ENCODE measurements at regions not wholly inside any gene's neighbourhood (a gene's known extent, or its start where the extent isn't known, plus 50 kb on each side); places are given as distances from the start of the nearest gene placed in this dataset.

- H2BK120ac ChIP-seq (ENCODE audit: low read depth, low read length, poor library complexity, severe bottlenecking): no peak overlapping the region
- no peak for DNase-seq
- H3K4me3 Mint-ChIP-seq: no peak overlapping the region
- H3K27ac Mint-ChIP-seq: no peak overlapping the region
- no peak overlapping the region for H2AK5ac ChIP-seq (ENCODE audit: insufficient read length, low read length)
- H2BK20ac ChIP-seq (ENCODE audit: low read depth, low read length, poor library complexity, severe bottlenecking): no peak overlapping the region
- no peak overlapping the region for H3T11ph ChIP-seq (ENCODE audit: low read length)
- H3K23me2 ChIP-seq (ENCODE audit: insufficient read length, low read depth, low read length, poor library complexity, severe bottlenecking): no peaks in the 10 kb centered on the region
- H3K23ac ChIP-seq (ENCODE audit: insufficient read length, low read depth, low read length): no peak overlapping the region
- H3K9ac ChIP-seq (ENCODE audit: extremely low read depth, insufficient read length, low read length): no peak overlapping the region
- no peak overlapping the region for H3K14ac ChIP-seq (ENCODE audit: insufficient read depth, low read length)
- no peaks in the 10 kb centered on the region for H3K27me3 ChIP-seq (ENCODE audit: insufficient read depth, low read length)
- no peak overlapping the region for H3K18ac ChIP-seq (ENCODE audit: insufficient read length, low read depth, low read length)
- no peak overlapping the region for H4K5ac ChIP-seq (ENCODE audit: insufficient read length, low read depth, low read length)
- H2BK12ac ChIP-seq (ENCODE audit: insufficient read length, low read depth, low read length): no peak overlapping the region
- H3K4me1 Mint-ChIP-seq: peaks cover 2 to 6% of the 10 kb centered on the region in 2 experiments; a peak in 2 of 4 replicates
- H3K9me3 Mint-ChIP-seq: no peaks in the 10 kb centered on the region
- H4K20me1 ChIP-seq (ENCODE audit: control insufficient read depth, insufficient read depth, insufficient read length): no peaks in the 10 kb centered on the region
- H3K4me2 ChIP-seq (ENCODE audit: insufficient read depth, insufficient read length, low read length): no peak overlapping the region
- no peak overlapping the region for H2BK5ac ChIP-seq (ENCODE audit: insufficient read length, low read length)
- H2AFZ ChIP-seq (ENCODE audit: low read length): no peak overlapping the region
- no peak overlapping the region for H4K91ac ChIP-seq (ENCODE audit: insufficient read length, low read depth, low read length)
- no peak overlapping the region for H2BK15ac ChIP-seq (ENCODE audit: low read depth, low read length)
- no peaks in the 10 kb centered on the region; a peak in 1 of 7 replicates for H3K36me3 Mint-ChIP-seq (ENCODE audit: insufficient read depth in 1 of 3, low read depth in 3 of 3)
- H3K27ac ChIP-seq (ENCODE audit: insufficient read length, low read depth, low read length): no peak overlapping the region
- TF ChIP-seq CTCF (conservative IDR thresholded peaks at IDR 0.05): no peak
- no peaks in the 10 kb centered on the region for H3K4me1 ChIP-seq (ENCODE audit: insufficient read depth, low read length)
- no peaks in the 10 kb centered on the region for H3K79me1 ChIP-seq (ENCODE audit: insufficient read depth, low read depth, low read length, poor library complexity, severe bottlenecking)
- H4K8ac ChIP-seq (replicated peaks; ENCODE audit: insufficient read length, low read depth, low read length): no peak overlapping the region
- H3K27me3 Mint-ChIP-seq (ENCODE audit: low read depth): no peaks in the 10 kb centered on the region
- H3K79me2 ChIP-seq (ENCODE audit: insufficient read depth, low read length): no peaks in the 10 kb centered on the region
- no CpG with 5 or more reads among the region's 2 CpGs for WGBS (ENCODE audit: extremely low coverage, insufficient read length, low lambda C conversion rate)
- no peak overlapping the region for H3K56ac ChIP-seq (ENCODE audit: insufficient read length, low read depth, low read length)
- H3K9me3 ChIP-seq (ENCODE audit: control insufficient read depth, low read depth, low read length): no peaks in the 10 kb centered on the region
- H3K4ac ChIP-seq (ENCODE audit: low read depth, low read length): no peak overlapping the region
These were observed 108.0 kb upstream of the DUSP10 start for GRCh38 chr1:221849897-221850296.
